Testis (tissue), 2 donors: ENCODE measurements at regions not wholly inside any gene's neighbourhood (a gene's known extent, or its start where the extent isn't known, plus 50 kb on each side); places are given as distances from the start of the nearest gene placed in this dataset.

ENCODE experiments used
- DNase-seq: peaks from one replicate; pipeline ENCODE4 v3.0.0-alpha.2; 2019
- H3K27ac ChIP-seq, 2 donors: fragments of 200-600 bp; sonication (generic); one replicate each; pipeline ENCODE4 v1.5.1; 2019
- H3K27me3 ChIP-seq: fragments of 200-600 bp; sonication (generic); one replicate; pipeline ENCODE4 v1.5.1; 2019
- H3K36me3 ChIP-seq: fragments of 200-600 bp; sonication (generic); one replicate; pipeline ENCODE4 v1.5.1; 2017; ENCODE audit warnings: low read depth; ENCODE audit errors: missing control alignments
- H3K4me1 ChIP-seq: fragments of 200-600 bp; sonication (generic); one replicate; pipeline ENCODE4 v1.5.1; 2019
- H3K4me3 ChIP-seq, 2 donors: fragments of 200-600 bp; sonication (generic); one replicate each; pipeline ENCODE4 v1.5.1; 2017 to 2019
- H3K9me3 ChIP-seq: fragments of 200-600 bp; sonication (generic); one replicate; pipeline ENCODE4 v1.5.1; 2017
- POLR2A ChIP-seq: fragments of 450-650 bp; IDR thresholded peaks from one replicate; pipeline ENCODE4 v1.6.1; 2017; ENCODE audit warnings: antibody characterized with exemption, mild to moderate bottlenecking, moderate library complexity
- WGBS, 2 donors: methylation state at CpG; one replicate each; pipeline ENCODE4 v1.1.5; 2018; 5-methylcytosine and 5-hydroxymethylcytosine counted together
- intact Hi-C: fragments of 100-400 bp; cut with DNase I; formaldehyde crosslinking; loops from one replicate; pipeline ENCODE4 v1.15.1; 2023; ENCODE audit warnings: low total_unique reads
- TF ChIP-seq, protein P1 (sequence below), 3 experiments: fragments of 450-650 bp in 2 of 3; fragments of 200-600 bp in 1 of 3; sonication (generic) in 1 of 3; IDR thresholded peaks; one replicate each; pipeline ENCODE4 v1.5.1; 2016 to 2019; ENCODE audit warnings: antibody characterized with exemption in 3 of 3, mild to moderate bottlenecking in 2 of 3, moderate library complexity in 1 of 3

DNA sequence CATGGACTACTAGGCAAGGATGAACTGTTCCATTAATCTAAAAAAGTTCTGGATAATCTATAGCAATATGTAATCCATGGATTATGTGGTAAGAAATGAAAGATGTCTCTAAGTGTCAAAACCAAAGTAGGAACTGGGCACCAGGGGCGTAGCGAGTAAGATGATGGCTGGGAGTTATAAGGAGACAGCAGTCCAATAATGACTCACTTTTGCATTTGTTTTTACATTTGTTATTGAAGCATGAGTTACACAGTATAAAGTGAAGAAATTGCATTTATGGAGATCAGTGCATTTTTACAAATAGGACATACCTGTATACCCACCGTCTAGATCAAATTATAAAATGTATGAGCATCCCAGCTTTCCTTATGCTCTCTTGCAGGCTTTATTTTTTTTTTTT, 878.5 kb upstream of the MAP3K7 start:
- intact Hi-C loops: no loop called here
- no peaks in the 10 kb centered on the region for H3K9me3 ChIP-seq
- no peaks in the 10 kb centered on the region for H3K36me3 ChIP-seq
- no peak for TF ChIP-seq POLR2A
- TF ChIP-seq, protein P1, sequence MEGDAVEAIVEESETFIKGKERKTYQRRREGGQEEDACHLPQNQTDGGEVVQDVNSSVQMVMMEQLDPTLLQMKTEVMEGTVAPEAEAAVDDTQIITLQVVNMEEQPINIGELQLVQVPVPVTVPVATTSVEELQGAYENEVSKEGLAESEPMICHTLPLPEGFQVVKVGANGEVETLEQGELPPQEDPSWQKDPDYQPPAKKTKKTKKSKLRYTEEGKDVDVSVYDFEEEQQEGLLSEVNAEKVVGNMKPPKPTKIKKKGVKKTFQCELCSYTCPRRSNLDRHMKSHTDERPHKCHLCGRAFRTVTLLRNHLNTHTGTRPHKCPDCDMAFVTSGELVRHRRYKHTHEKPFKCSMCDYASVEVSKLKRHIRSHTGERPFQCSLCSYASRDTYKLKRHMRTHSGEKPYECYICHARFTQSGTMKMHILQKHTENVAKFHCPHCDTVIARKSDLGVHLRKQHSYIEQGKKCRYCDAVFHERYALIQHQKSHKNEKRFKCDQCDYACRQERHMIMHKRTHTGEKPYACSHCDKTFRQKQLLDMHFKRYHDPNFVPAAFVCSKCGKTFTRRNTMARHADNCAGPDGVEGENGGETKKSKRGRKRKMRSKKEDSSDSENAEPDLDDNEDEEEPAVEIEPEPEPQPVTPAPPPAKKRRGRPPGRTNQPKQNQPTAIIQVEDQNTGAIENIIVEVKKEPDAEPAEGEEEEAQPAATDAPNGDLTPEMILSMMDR (IDR thresholded peaks at IDR 0.05): no peak
- H3K4me1 ChIP-seq: no peaks in the 10 kb centered on the region
- no peak for DNase-seq
- no peak overlapping the region for H3K4me3 ChIP-seq
- no peaks in the 10 kb centered on the region for H3K27me3 ChIP-seq
- 93 to 96% methylated on average over 3 of the region's 3 CpGs for WGBS, 2 donors
- H3K27ac ChIP-seq: no peak overlapping the region

DNA sequence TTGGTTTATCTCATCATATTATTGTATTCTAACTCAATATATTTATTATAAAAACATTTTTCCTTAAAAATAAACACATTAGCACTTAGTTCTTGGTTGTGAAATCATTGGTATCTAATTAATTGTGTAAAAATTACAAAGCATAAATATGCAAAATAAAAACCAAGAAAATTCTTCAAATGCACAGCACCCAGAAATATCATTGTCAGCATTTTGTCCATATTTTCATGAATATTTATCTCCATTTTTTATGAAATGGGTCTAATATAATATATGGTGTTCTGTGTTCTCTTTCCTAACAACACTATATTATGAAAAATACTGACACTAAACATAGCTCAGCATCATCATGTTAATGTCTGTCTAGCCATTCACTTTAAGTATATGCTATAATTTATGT, 877.8 kb upstream of the MAP3K7 start:
- intact Hi-C loops: no loop called here
- no peaks in the 10 kb centered on the region for H3K4me1 ChIP-seq

GRCh38 chr6:91464201-91464600, 877.3 kb upstream of the MAP3K7 start:
- intact Hi-C loops: no loop called here
- no peaks in the 10 kb centered on the region for H3K9me3 ChIP-seq
- WGBS, 2 donors: 81 to 85% methylated on average over 1 of the region's 1 CpG
- TF ChIP-seq, protein P1 (IDR thresholded peaks at IDR 0.05): no peak
- TF ChIP-seq POLR2A: no peak
- no peaks in the 10 kb centered on the region for H3K4me1 ChIP-seq
- H3K36me3 ChIP-seq: no peaks in the 10 kb centered on the region
- DNase-seq: no peak
- H3K27ac ChIP-seq: no peak overlapping the region
- no peak overlapping the region for H3K4me3 ChIP-seq
- no peaks in the 10 kb centered on the region for H3K27me3 ChIP-seq

More for the DNA sequence above, 877.8 kb upstream of the MAP3K7 start:
- Histone ChIP-seq H3K36me3 (no peaks in the 10 kb centered on the region), H3K27ac (no peak overlapping the region), H3K4me3 (no peak overlapping the region), H3K27me3 (no peaks in the 10 kb centered on the region), H3K9me3 (no peaks in the 10 kb centered on the region)
- no peak for DNase-seq
- no peak for TF ChIP-seq POLR2A
- TF ChIP-seq, protein P1 (IDR thresholded peaks at IDR 0.05): no peak

DNA sequence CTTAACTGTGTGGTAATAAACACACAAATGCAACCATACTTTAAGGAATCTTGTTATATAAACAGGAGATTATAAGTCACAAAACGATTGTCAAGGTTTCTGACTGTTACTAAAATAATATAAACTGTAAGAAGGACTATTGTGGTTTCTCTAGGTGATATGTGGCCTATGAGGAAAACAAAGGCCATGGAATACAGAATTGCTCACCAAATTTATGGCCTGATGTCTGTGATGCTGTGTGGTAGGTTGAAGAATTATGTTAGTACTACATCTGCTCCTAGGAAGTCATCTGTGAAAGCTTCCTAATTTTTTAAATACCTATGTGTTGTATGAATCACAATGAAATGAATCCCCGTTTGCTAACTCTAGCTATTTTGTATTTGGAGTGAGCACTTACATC, 875.4 kb upstream of the MAP3K7 start:
- no peak overlapping the region for H3K27ac ChIP-seq
- no peaks in the 10 kb centered on the region for H3K27me3 ChIP-seq
- H3K4me1 ChIP-seq: no peaks in the 10 kb centered on the region
- WGBS, 2 donors: 50 to 66% methylated on average over 2 of the region's 2 CpGs
- intact Hi-C loops: no loop called here
- no peaks in the 10 kb centered on the region for H3K9me3 ChIP-seq
- DNase-seq: no peak
- TF ChIP-seq, protein P1 (IDR thresholded peaks at IDR 0.05): no peak
- no peak for TF ChIP-seq POLR2A
- no peaks in the 10 kb centered on the region for H3K36me3 ChIP-seq
- no peak overlapping the region for H3K4me3 ChIP-seq

DNA sequence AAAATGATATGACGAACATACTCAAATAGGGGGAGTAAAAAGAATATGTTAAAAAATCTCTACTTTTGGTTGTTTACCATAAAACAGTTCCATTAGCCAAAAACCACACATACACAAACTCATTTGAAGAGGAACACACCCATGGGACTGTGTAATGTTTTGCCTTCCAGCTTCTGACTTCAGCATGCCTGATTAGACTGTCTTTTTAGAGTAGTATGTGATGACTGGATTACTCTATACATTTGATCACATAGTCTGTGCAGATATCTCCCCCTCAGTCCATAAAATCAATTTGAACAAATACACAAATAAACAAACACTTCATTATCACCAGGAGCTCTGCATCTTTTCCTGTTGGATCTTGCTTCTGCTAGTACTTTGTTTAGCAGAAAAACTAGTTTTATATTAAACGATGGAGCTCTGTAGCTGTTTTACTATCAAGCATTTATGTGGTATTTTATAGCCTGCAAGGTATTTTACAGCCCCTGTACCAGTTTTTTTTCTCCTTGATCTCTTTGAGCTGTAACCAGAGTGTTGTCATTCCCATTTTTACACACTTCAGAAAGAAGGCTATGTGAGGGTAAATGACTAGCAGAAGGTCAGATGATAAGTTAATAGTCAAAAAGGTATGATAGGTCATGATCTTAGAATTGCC, 866.5 kb upstream of the MAP3K7 start:
- TF ChIP-seq POLR2A: no peak
- TF ChIP-seq, protein P1 (IDR thresholded peaks at IDR 0.05): no peak

More for the DNA sequence above, 866.5 kb upstream of the MAP3K7 start:
- Histone ChIP-seq H3K4me1 (no peaks in the 10 kb centered on the region), H3K27me3 (no peaks in the 10 kb centered on the region), H3K36me3 (no peaks in the 10 kb centered on the region), H3K27ac (no peak overlapping the region), H3K9me3 (no peaks in the 10 kb centered on the region), H3K4me3 (no peak overlapping the region)
- 70 to 72% methylated on average over 2 of the region's 2 CpGs for WGBS, 2 donors
- DNase-seq: no peak
- intact Hi-C loops: no loop called here
